T-cell (primary cell): ENCODE measurements at regions not wholly inside any gene's neighbourhood (a gene's known extent, or its start where the extent isn't known, plus 50 kb on each side); places are given as distances from the start of the nearest gene placed in this dataset.

Experiments used
- ATAC-seq, 4 experiments: fragments of 200-7000 bp in 3 of 4; fragments of 150-1000 bp in 1 of 4; cut with Tn5 transposase; replicated peaks in 1 of 4; 1 replicate in 3 of 4; 2 replicates in 1 of 4; pipeline ENCODE4 v1.10.0; 2021; ENCODE audit warnings: moderate library complexity in 3 of 4, mild to moderate bottlenecking in 2 of 4, moderate number of reproducible peaks in 1 of 4
- CTCF ChIA-PET, 2 donors: fragments of 300-600 bp; sonication (Branson Sonifier 250); formaldehyde crosslinking; loops; one replicate each; lab custom pipeline; 2022; ENCODE audit warnings: antibody characterized with exemption in 2 of 2; lab: Charles Lee
- POLR2A ChIA-PET, 2 donors: fragments of 300-600 bp; sonication (Branson Sonifier 250); formaldehyde crosslinking; loops; one replicate each; lab custom pipeline; 2022; ENCODE audit warnings: antibody characterized with exemption in 2 of 2; lab: Charles Lee
- DNase-seq, 35 experiments: peaks; one replicate each; pipeline versions ENCODE4 v3.0.0 to v3.0.0-alpha.2; 2013 to 2023
- H3K27ac ChIP-seq: one replicate; pipeline ENCODE4 v1.5.1; 2013; ENCODE audit warnings: low read length
- H3K27me3 ChIP-seq, 2 experiments: replicated peaks in 1 of 2; 1 replicate in 1 of 2; 2 replicates in 1 of 2; pipeline versions ENCODE4 v1.6.1 to v1.7.0; 2013; ENCODE audit warnings: low read length in 1 of 2, mixed read lengths in 1 of 2; ENCODE audit not compliant: control insufficient read depth in 2 of 2, insufficient read depth in 2 of 2; ENCODE audit errors: extremely low read depth in 1 of 2
- H3K36me3 ChIP-seq, 2 donors: 1 replicate in 1 of 2; 2 replicates in 1 of 2; pipeline versions ENCODE4 v1.6.1 to v1.7.0; 2013; ENCODE audit warnings: low read length in 1 of 2; ENCODE audit not compliant: control insufficient read depth in 2 of 2, insufficient read depth in 1 of 2; ENCODE audit errors: extremely low read depth in 1 of 2
- H3K4me1 ChIP-seq, 2 experiments: 1 replicate in 1 of 2; 2 replicates in 1 of 2; pipeline versions ENCODE4 v1.6.1 to v1.7.0; 2013; ENCODE audit warnings: low read length in 2 of 2, mixed read lengths in 1 of 2; ENCODE audit not compliant: insufficient read depth in 2 of 2, control insufficient read depth in 1 of 2; ENCODE audit errors: extremely low read depth in 1 of 2
- H3K4me3 ChIP-seq, 2 donors: 1 replicate in 1 of 2; 2 replicates in 1 of 2; pipeline versions ENCODE4 v1.5.1 to v1.7.0; 2013; ENCODE audit warnings: mild to moderate bottlenecking in 2 of 2, low read length in 1 of 2, moderate library complexity in 1 of 2; ENCODE audit not compliant: control insufficient read depth in 1 of 2; ENCODE audit errors: extremely low read depth in 1 of 2
- H3K9me3 ChIP-seq: 2 replicates; pipeline ENCODE4 v1.7.0; 2013
- H3K27ac Mint-ChIP-seq, 2 donors: one replicate each; pipeline ENCODE4 v1.8.0; 2020 to 2021; ENCODE audit warnings: mild to moderate bottlenecking in 2 of 2, mixed read lengths in 2 of 2
- H3K27me3 Mint-ChIP-seq, 2 donors: one replicate each; pipeline ENCODE4 v1.8.0; 2021 to 2022; ENCODE audit warnings: mixed read lengths in 2 of 2
- H3K36me3 Mint-ChIP-seq: one replicate; pipeline ENCODE4 v1.8.0; 2021; ENCODE audit warnings: mixed read lengths
- H3K4me1 Mint-ChIP-seq, 3 donors: one replicate each; pipeline ENCODE4 v1.8.0; 2020 to 2022; ENCODE audit warnings: mixed read lengths in 3 of 3, mild to moderate bottlenecking in 1 of 3
- H3K4me3 Mint-ChIP-seq, 3 donors: one replicate each; pipeline ENCODE4 v1.8.0; 2020 to 2022; ENCODE audit warnings: mild to moderate bottlenecking in 3 of 3, mixed read lengths in 3 of 3, moderate library complexity in 3 of 3
- H3K9me3 Mint-ChIP-seq, 3 donors: one replicate each; pipeline ENCODE4 v1.8.0; 2020 to 2022; ENCODE audit warnings: mixed read lengths in 3 of 3
- WGBS: methylation state at CpG from one replicate; pipeline ENCODE4 v1.1.5; 2013; ENCODE audit warnings: missing lambda C conversion rate; ENCODE audit not compliant: insufficient coverage; 5-methylcytosine and 5-hydroxymethylcytosine counted together

DNA sequence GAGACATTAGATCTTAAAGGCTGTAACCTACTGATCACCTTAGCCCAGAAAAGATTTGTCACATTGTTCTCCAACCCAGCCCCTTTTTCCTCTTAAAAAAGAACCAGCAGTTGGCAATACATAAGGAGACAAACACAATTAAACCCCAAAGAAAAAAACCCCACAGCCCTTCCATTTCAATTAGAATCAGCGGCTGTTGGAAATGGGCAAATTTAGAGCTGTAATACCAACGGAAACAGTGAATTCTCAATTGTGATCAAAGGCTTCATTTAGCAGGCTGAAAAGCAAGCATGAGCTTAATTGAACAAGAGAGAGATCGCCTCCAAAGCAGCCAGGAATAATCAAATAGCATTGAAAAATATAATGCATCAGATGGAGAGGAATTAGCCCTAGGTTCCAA lies 153.6 kb downstream of the FAM114A2 start:
- Histone ChIP-seq H3K27me3 (no peaks in the 10 kb centered on the region), H3K4me1 (no peaks in the 10 kb centered on the region), H3K36me3 (no peaks in the 10 kb centered on the region), H3K27ac (no peak overlapping the region), H3K9me3 (no peaks in the 10 kb centered on the region), H3K4me3 (no peak overlapping the region)
- CTCF ChIA-PET, result no interaction called here
- Mint-ChIP-seq H3K27me3 (peaks cover 6 to 9% of the 10 kb centered on the region in 2 donors), H3K9me3 (no peaks in the 10 kb centered on the region), H3K36me3 (no peaks in the 10 kb centered on the region), H3K27ac (no peak overlapping the region), H3K4me3 (no peak overlapping the region), H3K4me1 (no peaks in the 10 kb centered on the region)
- DNase-seq (no peak), ATAC-seq (no peak)
- POLR2A ChIA-PET, result no interaction called here
- 75% methylated on average over 2 of the region's 3 CpGs for WGBS

GRCh38 chr5:153884612-153884957 lies 154.1 kb downstream of the FAM114A2 start:
- 74% methylated on average over 4 of the region's 4 CpGs for WGBS
- no peaks in the 10 kb centered on the region for H3K36me3 ChIP-seq
- Mint-ChIP-seq H3K4me1 (no peaks in the 10 kb centered on the region), H3K4me3 (no peak overlapping the region), H3K27ac (no peak overlapping the region), H3K9me3 (no peaks in the 10 kb centered on the region), H3K36me3 (no peaks in the 10 kb centered on the region), H3K27me3 (peaks cover 6 to 9% of the 10 kb centered on the region in 2 donors)
- DNase-seq (no peak), ATAC-seq (no peak)
- H3K4me1 ChIP-seq, result no peaks in the 10 kb centered on the region
- no peaks in the 10 kb centered on the region for H3K9me3 ChIP-seq
- ChIA-PET CTCF (no interaction called here), POLR2A (no interaction called here)
- no peaks in the 10 kb centered on the region for H3K27me3 ChIP-seq
- no peak overlapping the region for H3K4me3 ChIP-seq
- no peak overlapping the region for H3K27ac ChIP-seq

DNA sequence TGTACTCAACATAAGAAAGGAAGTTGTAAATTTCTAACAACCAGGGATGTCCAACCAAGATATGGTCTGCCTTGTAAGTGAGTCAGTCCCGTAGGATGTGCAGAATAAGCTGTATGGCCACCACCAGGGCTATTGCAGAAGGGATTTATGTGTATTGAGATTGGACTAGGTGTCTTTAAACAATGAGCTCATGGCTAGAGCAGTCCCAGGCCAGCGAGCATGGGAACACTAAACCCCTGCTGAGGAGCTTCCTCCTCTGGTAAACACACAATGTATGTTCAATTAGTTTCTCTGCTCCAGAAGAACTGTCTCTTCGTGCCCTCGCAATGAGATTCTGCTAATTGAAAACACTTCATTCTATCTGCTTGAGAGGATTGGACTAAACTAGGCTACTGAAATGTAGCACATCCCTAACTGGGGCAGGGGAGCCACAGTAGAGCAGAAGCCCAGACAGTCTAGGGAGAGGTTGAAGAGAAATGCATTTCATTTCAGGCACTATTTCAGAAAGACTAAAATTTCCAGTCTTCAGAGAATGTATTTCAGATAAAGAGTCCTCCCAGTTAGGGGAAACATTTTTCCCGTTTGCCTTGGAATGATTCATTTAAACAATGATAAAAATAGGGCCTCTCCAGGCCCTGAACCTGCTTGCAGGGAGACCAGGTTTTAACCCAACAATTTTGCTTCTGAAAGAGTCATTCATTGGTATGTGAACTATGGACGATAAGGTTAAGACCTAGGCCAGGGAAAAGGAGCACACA lies 154.7 kb downstream of the FAM114A2 start:
- H3K27me3 ChIP-seq, result no peaks in the 10 kb centered on the region
- no peaks in the 10 kb centered on the region for H3K36me3 ChIP-seq
- ChIA-PET POLR2A (no interaction called here), CTCF (no interaction called here)
- H3K27ac Mint-ChIP-seq, result no peak overlapping the region
- no peaks in the 10 kb centered on the region for H3K36me3 Mint-ChIP-seq
- no peak for DNase-seq
- H3K27me3 Mint-ChIP-seq, result peaks cover 6 to 9% of the 10 kb centered on the region in 2 donors
- no peak overlapping the region for H3K4me3 Mint-ChIP-seq
- no peak for ATAC-seq
- no peaks in the 10 kb centered on the region for H3K4me1 ChIP-seq
- H3K4me1 Mint-ChIP-seq, result no peaks in the 10 kb centered on the region
- no peaks in the 10 kb centered on the region for H3K9me3 ChIP-seq
- no peaks in the 10 kb centered on the region for H3K9me3 Mint-ChIP-seq
- no peak overlapping the region for H3K27ac ChIP-seq
- 37% methylated on average over 2 of the region's 6 CpGs for WGBS
- no peak overlapping the region for H3K4me3 ChIP-seq

DNA sequence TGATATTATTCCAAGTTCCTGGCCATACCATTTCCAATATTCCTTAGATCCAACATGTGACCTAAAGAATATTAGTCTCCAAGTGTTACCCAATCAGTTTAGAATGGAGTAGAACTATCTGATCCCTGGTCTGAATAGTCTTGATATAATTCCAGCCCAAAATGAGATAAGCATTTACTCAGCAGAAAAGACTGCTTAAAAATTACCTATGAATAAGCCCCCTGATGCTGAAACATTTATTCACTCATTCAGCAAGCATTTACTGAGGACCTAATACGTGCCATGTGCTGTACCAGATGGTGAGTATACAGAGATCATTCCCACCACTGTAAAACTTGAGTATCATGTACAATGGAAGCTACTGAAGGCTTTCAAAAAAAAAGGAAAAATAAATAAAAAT lies 157.0 kb downstream of the FAM114A2 start:
- Mint-ChIP-seq H3K36me3 (no peaks in the 10 kb centered on the region), H3K4me1 (no peaks in the 10 kb centered on the region), H3K9me3 (no peaks in the 10 kb centered on the region), H3K27me3 (peaks cover 6 to 9% of the 10 kb centered on the region in 2 donors), H3K4me3 (no peak overlapping the region), H3K27ac (no peak overlapping the region)
- whole genome bisulfite sequencing, result no CpG with 5 or more reads among the region's 1 CpG
- Histone ChIP-seq H3K27ac (no peak overlapping the region), H3K4me1 (no peaks in the 10 kb centered on the region), H3K36me3 (no peaks in the 10 kb centered on the region), H3K9me3 (no peaks in the 10 kb centered on the region), H3K4me3 (no peak overlapping the region), H3K27me3 (no peaks in the 10 kb centered on the region)
- ATAC-seq (no peak), DNase-seq (no peak)
- ChIA-PET CTCF (no interaction called here), POLR2A (no interaction called here)

DNA sequence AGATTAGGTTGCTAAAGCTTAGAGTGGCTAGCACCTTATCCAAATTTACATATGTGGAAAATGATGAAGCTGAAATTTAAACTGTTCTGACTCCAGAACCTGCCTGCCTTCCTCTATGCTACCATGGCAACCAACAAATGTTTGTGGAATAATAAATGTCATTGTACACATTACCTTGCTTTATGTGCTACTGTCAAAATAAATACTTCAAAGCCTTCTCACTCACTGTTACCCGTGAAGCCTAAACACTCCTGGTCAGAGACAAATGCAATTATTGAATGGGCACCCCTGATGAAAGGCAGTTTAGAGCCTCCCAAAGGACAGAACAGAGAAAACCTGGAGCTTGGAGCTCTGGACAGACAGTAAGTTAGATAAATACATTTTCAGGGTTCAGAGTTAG lies 158.6 kb downstream of the FAM114A2 start:
- H3K27me3 Mint-ChIP-seq, result peaks cover 6 to 13% of the 10 kb centered on the region in 2 donors
- ChIA-PET CTCF (no interaction called here), POLR2A (no interaction called here)
- no peak overlapping the region for H3K27ac Mint-ChIP-seq
- WGBS, result 40% methylated on average over 1 of the region's 1 CpG
- DNase-seq, result no peak
- H3K27me3 ChIP-seq, result no peaks in the 10 kb centered on the region
- no peaks in the 10 kb centered on the region for H3K36me3 Mint-ChIP-seq
- H3K4me1 ChIP-seq, result no peaks in the 10 kb centered on the region
- H3K9me3 ChIP-seq, result no peaks in the 10 kb centered on the region
- no peak overlapping the region for H3K27ac ChIP-seq
- H3K9me3 Mint-ChIP-seq, result no peaks in the 10 kb centered on the region
- no peaks in the 10 kb centered on the region for H3K4me1 Mint-ChIP-seq
- no peaks in the 10 kb centered on the region for H3K36me3 ChIP-seq
- no peak for ATAC-seq
- H3K4me3 ChIP-seq, result no peak overlapping the region
- no peak overlapping the region for H3K4me3 Mint-ChIP-seq

DNA sequence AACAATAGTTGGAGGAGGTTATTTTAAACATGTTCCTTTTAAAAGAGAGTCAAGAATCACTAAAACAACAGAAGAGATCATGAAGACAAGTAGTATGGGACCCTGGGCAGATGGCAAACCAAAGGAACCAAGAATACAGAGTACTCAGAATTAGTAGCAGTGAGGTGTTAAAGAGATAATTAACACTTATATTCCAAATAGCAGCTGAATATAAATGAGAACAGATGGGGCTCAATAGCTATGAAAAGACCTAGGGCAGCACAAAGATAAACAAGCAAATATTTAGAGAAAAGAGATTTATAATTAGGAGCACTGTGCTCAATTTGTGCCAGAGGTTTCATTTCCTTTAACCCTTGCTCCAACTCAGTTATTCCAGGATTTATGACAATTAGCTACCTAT lies 159.1 kb downstream of the FAM114A2 start:
- Histone ChIP-seq H3K36me3 (no peaks in the 10 kb centered on the region), H3K27me3 (no peaks in the 10 kb centered on the region), H3K27ac (no peak overlapping the region), H3K4me1 (no peaks in the 10 kb centered on the region), H3K9me3 (no peaks in the 10 kb centered on the region), H3K4me3 (no peak overlapping the region)
- Mint-ChIP-seq H3K4me1 (no peaks in the 10 kb centered on the region), H3K27ac (no peak overlapping the region), H3K36me3 (no peaks in the 10 kb centered on the region), H3K4me3 (no peak overlapping the region), H3K9me3 (no peaks in the 10 kb centered on the region), H3K27me3 (peaks cover 10 to 15% of the 10 kb centered on the region in 2 donors)
- POLR2A ChIA-PET, result no interaction called here
- DNase-seq, result no peak
- ATAC-seq, result no peak
- CTCF ChIA-PET, result no interaction called here

- Histone ChIP-seq H3K4me1 (no peaks in the 10 kb centered on the region), H3K4me3 (no peak overlapping the region), H3K27me3 (no peaks in the 10 kb centered on the region), H3K9me3 (no peaks in the 10 kb centered on the region), H3K27ac (no peak overlapping the region), H3K36me3 (no peaks in the 10 kb centered on the region)
- ChIA-PET CTCF (no interaction called here), POLR2A (no interaction called here)
- H3K27ac Mint-ChIP-seq, result no peak overlapping the region
- H3K4me3 Mint-ChIP-seq, result no peak overlapping the region
- H3K4me1 Mint-ChIP-seq, result no peaks in the 10 kb centered on the region
- ATAC-seq (no peak), DNase-seq (no peak)
- peaks cover 0 to 8% of the 10 kb centered on the region in 2 donors for H3K27me3 Mint-ChIP-seq
- H3K9me3 Mint-ChIP-seq, result peaks cover 0 to 7% (median 0%) of the 10 kb centered on the region in 3 donors
- no peaks in the 10 kb centered on the region for H3K36me3 Mint-ChIP-seq
- no CpG with 5 or more reads among the region's 4 CpGs for whole genome bisulfite sequencing
Measured at GRCh38 chr5:153866176-153866575, 172.5 kb downstream of the FAM114A2 start.
